D721Med (cell line): ENCODE measurements at regions not wholly inside any gene's neighbourhood (a gene's known extent, or its start where the extent isn't known, plus 50 kb on each side); places are given as distances from the start of the nearest gene placed in this dataset.

Experiments used
- DNase-seq: peaks from one replicate; pipeline ENCODE4 v3.0.0; 2011; ENCODE audit warnings: low spot score; ENCODE audit not compliant: insufficient read length
- FAIRE-seq: peaks from 2 replicates; lab custom pipeline; 2011; peaks lifted over from hg19 to GRCh38; lab: Jason Lieb, UNC
- TF ChIP-seq, protein P1 (sequence below): IDR thresholded peaks from 2 replicates; pipeline ENCODE4 v1.5.1; 2012; ENCODE audit warnings: mild to moderate bottlenecking, control low read depth; ENCODE audit not compliant: insufficient read depth; ENCODE audit errors: missing control alignments

- TF ChIP-seq, protein P1, sequence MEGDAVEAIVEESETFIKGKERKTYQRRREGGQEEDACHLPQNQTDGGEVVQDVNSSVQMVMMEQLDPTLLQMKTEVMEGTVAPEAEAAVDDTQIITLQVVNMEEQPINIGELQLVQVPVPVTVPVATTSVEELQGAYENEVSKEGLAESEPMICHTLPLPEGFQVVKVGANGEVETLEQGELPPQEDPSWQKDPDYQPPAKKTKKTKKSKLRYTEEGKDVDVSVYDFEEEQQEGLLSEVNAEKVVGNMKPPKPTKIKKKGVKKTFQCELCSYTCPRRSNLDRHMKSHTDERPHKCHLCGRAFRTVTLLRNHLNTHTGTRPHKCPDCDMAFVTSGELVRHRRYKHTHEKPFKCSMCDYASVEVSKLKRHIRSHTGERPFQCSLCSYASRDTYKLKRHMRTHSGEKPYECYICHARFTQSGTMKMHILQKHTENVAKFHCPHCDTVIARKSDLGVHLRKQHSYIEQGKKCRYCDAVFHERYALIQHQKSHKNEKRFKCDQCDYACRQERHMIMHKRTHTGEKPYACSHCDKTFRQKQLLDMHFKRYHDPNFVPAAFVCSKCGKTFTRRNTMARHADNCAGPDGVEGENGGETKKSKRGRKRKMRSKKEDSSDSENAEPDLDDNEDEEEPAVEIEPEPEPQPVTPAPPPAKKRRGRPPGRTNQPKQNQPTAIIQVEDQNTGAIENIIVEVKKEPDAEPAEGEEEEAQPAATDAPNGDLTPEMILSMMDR: no peak
- DNase-seq (no peak), FAIRE-seq (no peak)
Measured at GRCh38 chr14:61193476-61193875, 87.7 kb downstream of the TMEM30B start.

DNA sequence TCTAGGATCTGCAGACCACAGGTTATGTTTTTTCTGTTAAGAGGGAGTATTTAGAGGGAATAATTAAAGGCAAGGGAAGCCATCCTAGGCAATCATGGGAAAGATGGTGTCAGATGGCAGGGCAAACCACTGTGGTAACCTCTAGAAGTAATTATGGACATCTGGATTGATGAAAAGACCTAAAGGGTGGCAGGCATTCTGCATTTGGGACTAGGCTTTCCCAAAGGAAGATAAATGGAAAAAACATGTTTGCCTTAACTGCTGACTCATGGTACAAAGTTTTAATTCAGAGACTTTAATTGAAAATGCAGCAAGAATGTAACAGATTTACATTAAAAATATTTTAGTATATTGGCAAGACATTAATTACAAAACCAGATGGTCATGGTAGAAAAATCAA lies 88.1 kb downstream of the TMEM30B start:
- FAIRE-seq (no peak), DNase-seq (no peak)
- TF ChIP-seq, protein P1: no peak

- DNase-seq: no peak
- TF ChIP-seq, protein P1: no peak
- no peak for FAIRE-seq
Measured at GRCh38 chr14:61191733-61192132, 89.4 kb downstream of the TMEM30B start.

DNA sequence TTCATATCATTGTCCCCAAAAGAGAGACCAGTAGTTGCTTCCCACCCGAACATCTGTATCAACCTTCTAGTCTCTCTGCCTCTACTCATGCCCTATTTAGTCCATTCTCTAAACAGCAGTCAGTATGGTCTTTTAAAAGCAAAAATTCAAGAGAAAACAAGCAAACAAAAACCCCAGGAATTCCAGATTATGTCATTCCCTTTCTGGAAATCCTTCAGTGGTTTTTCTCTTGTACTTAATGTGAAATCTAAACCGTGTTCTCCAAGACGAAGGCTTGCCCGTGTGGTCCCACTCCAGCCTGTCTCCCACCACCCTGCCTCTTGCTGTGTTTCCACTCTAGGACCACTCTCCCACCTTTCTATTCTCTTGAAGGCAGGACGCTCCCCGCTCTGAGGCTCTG lies 90.8 kb downstream of the TMEM30B start:
- TF ChIP-seq, protein P1: no peak
- DNase-seq (no peak), FAIRE-seq (no peak)

DNA sequence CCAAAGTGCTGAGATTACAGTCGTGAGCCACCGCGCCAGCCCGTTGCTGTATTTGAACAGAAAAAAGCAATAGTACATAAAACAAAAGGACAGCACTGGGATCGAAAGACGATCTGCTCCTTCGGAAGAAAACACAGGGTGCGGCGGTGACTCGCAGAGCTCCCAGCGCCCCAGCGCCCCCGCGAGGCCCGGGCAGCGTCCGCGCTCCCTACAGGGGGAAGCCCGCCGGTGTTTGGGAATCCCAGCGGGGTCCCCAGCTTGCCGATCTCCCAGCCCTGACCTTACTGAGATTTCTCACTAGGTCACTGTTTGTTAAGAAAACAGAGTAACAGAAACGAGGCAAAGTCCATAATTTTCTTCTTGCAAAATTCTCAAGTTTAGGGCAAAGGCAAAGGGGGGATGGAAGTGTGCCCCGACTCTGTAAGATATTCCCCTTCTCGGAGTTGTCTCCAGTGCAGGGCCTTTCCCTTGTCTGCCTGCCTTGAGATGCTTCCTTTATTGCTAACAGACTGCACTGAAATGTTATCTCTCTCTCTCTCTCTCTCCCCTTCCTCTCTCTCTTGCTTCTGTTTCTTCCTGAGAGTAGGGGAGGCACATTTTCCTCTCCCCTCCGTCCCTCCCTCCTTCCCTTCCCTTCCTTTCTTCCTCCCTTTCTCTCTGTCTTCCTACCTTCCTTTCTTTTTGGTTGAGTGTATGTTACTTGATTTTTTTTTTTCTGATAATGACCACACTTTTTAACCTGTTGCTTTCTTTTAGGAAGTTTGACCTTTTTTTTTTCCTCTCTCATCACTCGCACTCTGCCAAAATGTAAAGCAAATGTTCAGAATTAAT lies 91.9 kb downstream of the TMEM30B start:
- TF ChIP-seq, protein P1: peak; percentile 30
- no peak for DNase-seq
- no peak for FAIRE-seq

GRCh38 chr14:61188196-61188595 lies 92.9 kb downstream of the TMEM30B start:
- TF ChIP-seq, protein P1: no peak
- DNase-seq: no peak

GRCh38 chr14:61187196-61187905 lies 93.8 kb downstream of the TMEM30B start:
- FAIRE-seq: no peak
- TF ChIP-seq, protein P1: no peak
- DNase-seq: no peak

More at GRCh38 chr14:61188196-61188595, 92.9 kb downstream of the TMEM30B start:
- FAIRE-seq: no peak
